Brain microvascular endothelial cell (primary cell): ENCODE measurements at regions not wholly inside any gene's neighbourhood (a gene's known extent, or its start where the extent isn't known, plus 50 kb on each side); places are given as distances from the start of the nearest gene placed in this dataset.

Experiments
- DNase-seq: peaks from one replicate; pipeline ENCODE4 v3.0.0-alpha.2; 2020
- H3K27ac ChIP-seq: fragments of 250-450 bp; sonication (Bioruptor Pico); 2 replicates; pipeline ENCODE4 v1.5.1; 2020; ENCODE audit warnings: mild to moderate bottlenecking, moderate library complexity
- H3K27me3 ChIP-seq: fragments of 250-450 bp; sonication (Bioruptor Pico); replicated peaks from 2 replicates; pipeline ENCODE4 v1.5.1; 2020; ENCODE audit warnings: mild to moderate bottlenecking
- H3K36me3 ChIP-seq: fragments of 250-450 bp; sonication (Bioruptor Pico); replicated peaks from 2 replicates; pipeline ENCODE4 v1.5.1; 2020; ENCODE audit warnings: mild to moderate bottlenecking
- H3K4me3 ChIP-seq: 2 replicates; pipeline ENCODE4 v1.5.1; 2011; ENCODE audit warnings: low read depth, mild to moderate bottlenecking, control low read depth, low read length, moderate library complexity
- in situ Hi-C: cut with HindIII; loops from 2 replicates; pipeline ENCODE4 v1.10.0; 2017; ENCODE audit warnings: low sequenced_read_pairs, low pct_ligation_motif_present
- TF ChIP-seq, protein P1 (sequence below): IDR thresholded peaks from 2 replicates; pipeline ENCODE4 v1.5.1; 2011; ENCODE audit warnings: low read depth, mild to moderate bottlenecking, moderate library complexity, low read length, control low read depth, inconsistent platforms; ENCODE audit errors: missing control alignments

DNA sequence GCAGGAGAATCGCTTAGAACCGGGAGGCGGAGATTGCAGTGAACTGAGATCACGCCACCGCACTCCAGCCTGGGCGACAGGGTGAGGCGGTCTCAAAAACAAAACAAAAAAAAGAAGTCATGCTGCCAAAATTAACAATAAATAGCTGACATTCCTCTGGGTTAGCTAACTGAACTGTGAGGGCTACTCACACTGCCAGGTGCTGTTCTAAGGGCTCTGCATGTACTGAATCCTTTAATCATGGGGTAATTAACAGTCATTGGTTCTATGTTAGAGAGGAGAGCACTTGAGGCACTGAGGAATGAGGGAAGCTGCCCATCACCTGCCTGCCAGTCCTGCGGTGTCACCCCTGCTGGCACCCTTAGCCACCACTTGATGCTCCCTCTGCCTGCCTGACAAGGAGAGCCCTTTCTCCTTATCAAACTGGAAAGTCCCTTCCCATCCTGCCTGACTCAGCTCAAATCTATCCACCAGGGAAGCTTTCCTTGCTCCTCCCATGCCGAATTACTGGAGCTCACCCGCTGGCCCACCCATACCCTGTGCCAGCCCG, 73.0 kb upstream of the RIOK3 start:
- Histone ChIP-seq H3K4me3 (no peak overlapping the region), H3K36me3 (no peaks in the 10 kb centered on the region), H3K27me3 (no peaks in the 10 kb centered on the region), H3K27ac (peak overlapping the region; percentile 98)
- DNase-seq = peak; percentile 87
- in situ Hi-C loops = no loop called here
- TF ChIP-seq, protein P1, sequence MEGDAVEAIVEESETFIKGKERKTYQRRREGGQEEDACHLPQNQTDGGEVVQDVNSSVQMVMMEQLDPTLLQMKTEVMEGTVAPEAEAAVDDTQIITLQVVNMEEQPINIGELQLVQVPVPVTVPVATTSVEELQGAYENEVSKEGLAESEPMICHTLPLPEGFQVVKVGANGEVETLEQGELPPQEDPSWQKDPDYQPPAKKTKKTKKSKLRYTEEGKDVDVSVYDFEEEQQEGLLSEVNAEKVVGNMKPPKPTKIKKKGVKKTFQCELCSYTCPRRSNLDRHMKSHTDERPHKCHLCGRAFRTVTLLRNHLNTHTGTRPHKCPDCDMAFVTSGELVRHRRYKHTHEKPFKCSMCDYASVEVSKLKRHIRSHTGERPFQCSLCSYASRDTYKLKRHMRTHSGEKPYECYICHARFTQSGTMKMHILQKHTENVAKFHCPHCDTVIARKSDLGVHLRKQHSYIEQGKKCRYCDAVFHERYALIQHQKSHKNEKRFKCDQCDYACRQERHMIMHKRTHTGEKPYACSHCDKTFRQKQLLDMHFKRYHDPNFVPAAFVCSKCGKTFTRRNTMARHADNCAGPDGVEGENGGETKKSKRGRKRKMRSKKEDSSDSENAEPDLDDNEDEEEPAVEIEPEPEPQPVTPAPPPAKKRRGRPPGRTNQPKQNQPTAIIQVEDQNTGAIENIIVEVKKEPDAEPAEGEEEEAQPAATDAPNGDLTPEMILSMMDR = peak; percentile 2

DNA sequence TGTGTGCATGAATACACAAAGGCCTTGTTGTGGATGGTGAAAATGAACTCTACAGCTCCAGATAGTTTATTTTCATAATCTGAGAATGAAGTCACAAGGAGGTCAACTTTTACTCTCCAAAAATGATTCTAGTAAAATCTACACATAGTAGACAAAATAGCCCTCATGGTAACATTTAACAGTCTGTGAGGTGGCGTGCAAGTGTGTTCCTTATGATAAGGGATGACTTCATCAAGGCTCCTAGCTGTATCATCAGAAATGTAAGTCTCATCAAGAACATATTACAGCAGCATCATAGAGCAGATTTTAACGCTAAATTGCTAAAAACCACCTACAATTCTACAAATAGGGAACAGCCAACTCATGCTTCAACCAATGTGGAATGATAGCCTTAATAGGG, 72.3 kb upstream of the RIOK3 start:
- TF ChIP-seq, protein P1 = no peak
- H3K4me3 ChIP-seq = no peak overlapping the region
- H3K27ac ChIP-seq = peak overlapping the region; percentile 98
- in situ Hi-C loops = no loop called here
- no peaks in the 10 kb centered on the region for H3K27me3 ChIP-seq
- no peaks in the 10 kb centered on the region for H3K36me3 ChIP-seq
- DNase-seq = peak; percentile 93

GRCh38 chr18:23383494-23383893, 69.6 kb upstream of the RIOK3 start:
- H3K27ac ChIP-seq = no peak overlapping the region
- no peaks in the 10 kb centered on the region for H3K27me3 ChIP-seq
- H3K4me3 ChIP-seq = no peak overlapping the region
- in situ Hi-C loops = no loop called here
- DNase-seq = no peak
- no peaks in the 10 kb centered on the region for H3K36me3 ChIP-seq
- TF ChIP-seq, protein P1 = no peak

GRCh38 chr18:23384778-23385736, 68.0 kb upstream of the RIOK3 start:
- in situ Hi-C loops = no loop called here
- H3K27me3 ChIP-seq = no peaks in the 10 kb centered on the region
- TF ChIP-seq, protein P1 = no peak
- no peaks in the 10 kb centered on the region for H3K36me3 ChIP-seq
- no peak for DNase-seq
- H3K27ac ChIP-seq = no peak overlapping the region
- H3K4me3 ChIP-seq = no peak overlapping the region

GRCh38 chr18:23386317-23386716, 66.8 kb upstream of the RIOK3 start:
- H3K27ac ChIP-seq = no peak overlapping the region
- no peak overlapping the region for H3K4me3 ChIP-seq
- DNase-seq = no peak
- in situ Hi-C loops = no loop called here
- TF ChIP-seq, protein P1 = no peak
- no peaks in the 10 kb centered on the region for H3K36me3 ChIP-seq
- H3K27me3 ChIP-seq = no peaks in the 10 kb centered on the region
